GM23338 (cell line): ENCODE measurements at regions not wholly inside any gene's neighbourhood (a gene's known extent, or its start where the extent isn't known, plus 50 kb on each side); places are given as distances from the start of the nearest gene placed in this dataset.

Source experiments
- ATAC-seq: fragments of 200-7000 bp; cut with Tn5 transposase; 3 replicates; pipeline ENCODE4 v1.9.1; 2020
- DNase-seq: peaks from one replicate; pipeline ENCODE4 v3.0.0-alpha.2; 2015; ENCODE audit warnings: low spot score
- H2AFZ ChIP-seq: fragments of 200-600 bp; sonication (generic); 2 replicates; pipeline ENCODE4 v1.8.0; 2016; ENCODE audit warnings: antibody characterized with exemption, mild to moderate bottlenecking, moderate library complexity
- H3F3A ChIP-seq: fragments of 200-600 bp; sonication (generic); replicated peaks from 2 replicates; pipeline ENCODE4 v1.8.0; 2017; ENCODE audit warnings: antibody characterized with exemption, mixed run types, low read depth
- H3K27ac ChIP-seq: fragments of 200-600 bp; sonication (generic); 2 replicates; pipeline ENCODE4 v1.6.1; 2016; ENCODE audit warnings: low read depth
- H3K27me3 ChIP-seq: fragments of 200-600 bp; sonication (generic); 2 replicates; pipeline ENCODE4 v1.8.0; 2016; ENCODE audit warnings: mild to moderate bottlenecking, mixed run types, moderate library complexity; ENCODE audit not compliant: insufficient read depth
- H3K36me3 ChIP-seq: fragments of 200-600 bp; sonication (generic); 2 replicates; pipeline ENCODE4 v1.8.0; 2016; ENCODE audit warnings: mild to moderate bottlenecking; ENCODE audit not compliant: insufficient read depth
- H3K4me1 ChIP-seq: fragments of 200-600 bp; sonication (generic); 2 replicates; pipeline ENCODE4 v1.8.0; 2016; ENCODE audit warnings: mild to moderate bottlenecking, moderate library complexity; ENCODE audit not compliant: insufficient read depth
- H3K4me2 ChIP-seq: fragments of 200-600 bp; sonication (generic); 2 replicates; pipeline ENCODE4 v1.7.1; 2017; ENCODE audit warnings: mixed run types
- H3K4me3 ChIP-seq: fragments of 200-600 bp; sonication (generic); 2 replicates; pipeline ENCODE4 v1.6.1; 2016; ENCODE audit warnings: mixed run types
- H3K79me2 ChIP-seq: fragments of 200-600 bp; sonication (generic); replicated peaks from 2 replicates; pipeline ENCODE4 v1.8.0; 2017; ENCODE audit warnings: mild to moderate bottlenecking; ENCODE audit not compliant: insufficient read depth
- H3K9me2 ChIP-seq: fragments of 200-600 bp; sonication (generic); 2 replicates; pipeline ENCODE4 v1.8.0; 2017; ENCODE audit not compliant: insufficient read depth
- H4K20me1 ChIP-seq: fragments of 200-600 bp; sonication (generic); replicated peaks from 2 replicates; pipeline ENCODE4 v1.8.0; 2017; ENCODE audit warnings: mild to moderate bottlenecking; ENCODE audit not compliant: insufficient read depth
- H3K27ac Mint-ChIP-seq: 2 replicates; pipeline ENCODE4 v1.8.0; 2020; ENCODE audit warnings: inconsistent platforms, mild to moderate bottlenecking, moderate library complexity, mixed read lengths
- H3K27me3 Mint-ChIP-seq: 3 replicates; pipeline ENCODE4 v1.8.0; 2022; ENCODE audit warnings: low read depth, mild to moderate bottlenecking, moderate library complexity, mixed read lengths, inconsistent platforms; ENCODE audit not compliant: insufficient read depth, poor library complexity
- H3K36me3 Mint-ChIP-seq: 3 replicates; pipeline ENCODE4 v1.8.0; 2021; ENCODE audit warnings: low read depth, mild to moderate bottlenecking, inconsistent platforms, moderate library complexity, mixed read lengths
- H3K4me1 Mint-ChIP-seq: 3 replicates; pipeline ENCODE4 v1.8.0; 2020; ENCODE audit warnings: mild to moderate bottlenecking, inconsistent platforms, mixed read lengths
- H3K4me3 Mint-ChIP-seq: 3 replicates; pipeline ENCODE4 v1.8.0; 2021; ENCODE audit warnings: moderate library complexity, mild to moderate bottlenecking, inconsistent platforms, mixed read lengths
- H3K9me3 Mint-ChIP-seq: 3 replicates; pipeline ENCODE4 v1.8.0; 2020; ENCODE audit warnings: moderate library complexity, mild to moderate bottlenecking, inconsistent platforms, mixed read lengths
- CREB1 ChIP-seq: fragments of 250-450 bp; sonication (Bioruptor Pico); IDR thresholded peaks from 2 replicates; pipeline ENCODE4 v1.5.0; 2020; ENCODE audit warnings: low read depth, mild to moderate bottlenecking, moderate library complexity
- EZH2phosphoT487 ChIP-seq: fragments of 200-600 bp; sonication (generic); IDR thresholded peaks from one replicate; pipeline ENCODE4 v1.8.1; 2018; ENCODE audit warnings: antibody characterized with exemption; ENCODE audit not compliant: unreplicated experiment
- JUNB ChIP-seq: IDR thresholded peaks from one replicate; pipeline ENCODE4 v1.6.1; 2016; ENCODE audit warnings: antibody characterized with exemption; ENCODE audit not compliant: unreplicated experiment
- NANOG ChIP-seq: IDR thresholded peaks from 2 replicates; pipeline ENCODE4 v1.6.1; 2016; ENCODE audit warnings: antibody characterized with exemption, borderline replicate concordance
- STAT1 ChIP-seq: IDR thresholded peaks from one replicate; pipeline ENCODE4 v1.6.1; 2016; ENCODE audit warnings: antibody characterized with exemption; ENCODE audit not compliant: unreplicated experiment
- ZNF114 ChIP-seq: fragments of 250-450 bp; sonication (Bioruptor Pico); IDR thresholded peaks from 2 replicates; pipeline ENCODE4 v1.5.0; 2020; ENCODE audit warnings: mild to moderate bottlenecking, moderate library complexity
- ZNF462 ChIP-seq: fragments of 250-450 bp; sonication (Bioruptor Pico); IDR thresholded peaks from 2 replicates; pipeline ENCODE4 v1.5.0; 2020; ENCODE audit warnings: mild to moderate bottlenecking, moderate library complexity

GRCh38 chr13:107907065-107907805, 308.1 kb downstream of the LIG4 start (continued):
- TF ChIP-seq ZNF462 (CRISPR knock-in tag) (no peak), NANOG (no peak), JUNB (no peak)

- H3K4me1 ChIP-seq = no peaks in the 10 kb centered on the region
- no peak overlapping the region for H3K4me3 Mint-ChIP-seq
- no peaks in the 10 kb centered on the region for H3K4me1 Mint-ChIP-seq
- H3K79me2 ChIP-seq = no peaks in the 10 kb centered on the region
- H2AFZ ChIP-seq = no peak overlapping the region
- no peaks in the 10 kb centered on the region for H3K27me3 ChIP-seq
- no peaks in the 10 kb centered on the region for H3K36me3 Mint-ChIP-seq
- no peaks in the 10 kb centered on the region for H3K36me3 ChIP-seq
- DNase-seq (no peak), ATAC-seq (no peak)
- no peaks in the 10 kb centered on the region for H3F3A ChIP-seq
- no peak overlapping the region for H3K27ac Mint-ChIP-seq
- H3K27ac ChIP-seq = no peak overlapping the region
- H3K4me3 ChIP-seq = no peak overlapping the region
- H3K27me3 Mint-ChIP-seq = peaks cover 3% of the 10 kb centered on the region
- H4K20me1 ChIP-seq = no peaks in the 10 kb centered on the region
- H3K4me2 ChIP-seq = no peak overlapping the region
- H3K9me3 Mint-ChIP-seq = no peaks in the 10 kb centered on the region
- H3K9me2 ChIP-seq = peaks cover 2% of the 10 kb centered on the region; the same call in 1 of the 2 replicates
- TF ChIP-seq ZNF114 (CRISPR knock-in tag) (no peak), ZNF462 (CRISPR knock-in tag) (no peak), EZH2phosphoT487 (no peak), STAT1 (no peak), CREB1 (CRISPR knock-in tag) (no peak)
Observed at GRCh38 chr13:107906131-107906530, 309.2 kb downstream of the LIG4 start.
